ENCODE measurements at regions not wholly inside any gene's neighbourhood (a gene's known extent, or its start where the extent isn't known, plus 50 kb on each side); places are given as distances from the start of the nearest gene placed in this dataset.

- TF ChIP-seq POLR2A (IDR thresholded peaks at IDR 0.05) = no peak
- no peak for TF ChIP-seq POLR2AphosphoS5 (IDR thresholded peaks at IDR 0.05)
Measured at GRCh38 chr11:130633466-130633865, 185.0 kb downstream of the ADAMTS15 start.
